ENCODE measurements at regions not wholly inside any gene's neighbourhood (a gene's known extent, or its start where the extent isn't known, plus 50 kb on each side); places are given as distances from the start of the nearest gene placed in this dataset.
"Not testable (repeated sequence)": the region's sequence is repeated elsewhere in the genome, so short reads cannot be mapped to it uniquely, and the experiment has no call there.

GRCh38 chr3:79954756-79955155, 187.0 kb upstream of the ROBO1 start:
- ATAC-seq (no peak), DNase-seq (no peak)
- H3K27ac Mint-ChIP-seq, result no peak overlapping the region
- H3K9me3 Mint-ChIP-seq (ENCODE audit: insufficient read depth), result peaks cover 10% of the 10 kb centered on the region
- no peaks in the 10 kb centered on the region for H3K4me1 Mint-ChIP-seq (ENCODE audit: low read depth)
- H3K4me3 Mint-ChIP-seq, result no peak overlapping the region
- no peaks in the 10 kb centered on the region for H3K36me3 Mint-ChIP-seq (ENCODE audit: low read depth)
- ChIA-PET CTCF (no interaction called here), POLR2A (no interaction called here)
- no peaks in the 10 kb centered on the region for H3K27me3 Mint-ChIP-seq (ENCODE audit: low read depth)

GRCh38 chr3:79953591-79954101, 185.8 kb upstream of the ROBO1 start:
- ATAC-seq (no peak), DNase-seq (no peak)
- Mint-ChIP-seq H3K4me3 (no peak overlapping the region), H3K36me3 (ENCODE audit: low read depth) (no peaks in the 10 kb centered on the region), H3K9me3 (ENCODE audit: insufficient read depth) (peaks cover 14% of the 10 kb centered on the region), H3K27me3 (ENCODE audit: low read depth) (no peaks in the 10 kb centered on the region), H3K4me1 (ENCODE audit: low read depth) (no peaks in the 10 kb centered on the region), H3K27ac (no peak overlapping the region)
- CTCF ChIA-PET, result no interaction called here
- POLR2A ChIA-PET, result no interaction called here

GRCh38 chr3:79951426-79951825, 183.6 kb upstream of the ROBO1 start:
- H3K27ac Mint-ChIP-seq; H3K4me1 Mint-ChIP-seq (ENCODE audit: low read depth); ATAC-seq; H3K4me3 Mint-ChIP-seq; CTCF ChIA-PET; DNase-seq; H3K36me3 Mint-ChIP-seq (ENCODE audit: low read depth); H3K27me3 Mint-ChIP-seq (ENCODE audit: low read depth); POLR2A ChIA-PET: not testable (repeated sequence)
- peaks cover 16% of the 10 kb centered on the region for H3K9me3 Mint-ChIP-seq (ENCODE audit: insufficient read depth)

GRCh38 chr3:79947957-79948356, 180.2 kb upstream of the ROBO1 start:
- no peaks in the 10 kb centered on the region for H3K4me1 Mint-ChIP-seq (ENCODE audit: low read depth)
- H3K27me3 Mint-ChIP-seq (ENCODE audit: low read depth), result no peaks in the 10 kb centered on the region
- no peaks in the 10 kb centered on the region for H3K36me3 Mint-ChIP-seq (ENCODE audit: low read depth)
- no peak for DNase-seq
- peaks cover 16% of the 10 kb centered on the region for H3K9me3 Mint-ChIP-seq (ENCODE audit: insufficient read depth)
- CTCF ChIA-PET, result no interaction called here
- POLR2A ChIA-PET, result no interaction called here
- H3K27ac Mint-ChIP-seq, result no peak overlapping the region
- no peak for ATAC-seq
- H3K4me3 Mint-ChIP-seq, result no peak overlapping the region

- Mint-ChIP-seq H3K27ac (no peak overlapping the region), H3K4me3 (no peak overlapping the region), H3K9me3 (ENCODE audit: insufficient read depth) (peaks cover 16% of the 10 kb centered on the region), H3K4me1 (ENCODE audit: low read depth) (no peaks in the 10 kb centered on the region), H3K36me3 (ENCODE audit: low read depth) (no peaks in the 10 kb centered on the region), H3K27me3 (ENCODE audit: low read depth) (no peaks in the 10 kb centered on the region)
- ATAC-seq (no peak), DNase-seq (no peak)
- POLR2A ChIA-PET, result no interaction called here
- CTCF ChIA-PET, result no interaction called here
Measured at GRCh38 chr3:79947469-79947868, 179.7 kb upstream of the ROBO1 start.

GRCh38 chr3:79937567-79937966, 169.8 kb upstream of the ROBO1 start:
- H3K27ac Mint-ChIP-seq, result no peak overlapping the region
- no peaks in the 10 kb centered on the region for H3K27me3 Mint-ChIP-seq (ENCODE audit: low read depth)
- DNase-seq (no peak), ATAC-seq (no peak)
- no peaks in the 10 kb centered on the region for H3K36me3 Mint-ChIP-seq (ENCODE audit: low read depth)
- H3K9me3 Mint-ChIP-seq (ENCODE audit: insufficient read depth), result no peaks in the 10 kb centered on the region
- POLR2A ChIA-PET, result no interaction called here
- CTCF ChIA-PET, result no interaction called here
- H3K4me3 Mint-ChIP-seq, result no peak overlapping the region
- no peaks in the 10 kb centered on the region for H3K4me1 Mint-ChIP-seq (ENCODE audit: low read depth)

- no peaks in the 10 kb centered on the region for H3K36me3 Mint-ChIP-seq (ENCODE audit: low read depth)
- peaks cover 6% of the 10 kb centered on the region for H3K9me3 Mint-ChIP-seq (ENCODE audit: insufficient read depth)
- ChIA-PET POLR2A (no interaction called here), CTCF (no interaction called here)
- ATAC-seq (no peak), DNase-seq (no peak)
- H3K4me3 Mint-ChIP-seq, result no peak overlapping the region
- no peaks in the 10 kb centered on the region for H3K4me1 Mint-ChIP-seq (ENCODE audit: low read depth)
- H3K27ac Mint-ChIP-seq, result no peak overlapping the region
- H3K27me3 Mint-ChIP-seq (ENCODE audit: low read depth), result no peaks in the 10 kb centered on the region
Measured at GRCh38 chr3:79930196-79930595, 162.4 kb upstream of the ROBO1 start.

GRCh38 chr3:79928687-79929408, 161.1 kb upstream of the ROBO1 start:
- CTCF ChIA-PET, result no interaction called here
- H3K27ac Mint-ChIP-seq, result no peak overlapping the region
- peaks cover 6% of the 10 kb centered on the region for H3K9me3 Mint-ChIP-seq (ENCODE audit: insufficient read depth)
- DNase-seq (no peak), ATAC-seq (no peak)
- no peaks in the 10 kb centered on the region for H3K27me3 Mint-ChIP-seq (ENCODE audit: low read depth)
- POLR2A ChIA-PET, result no interaction called here
- no peaks in the 10 kb centered on the region for H3K36me3 Mint-ChIP-seq (ENCODE audit: low read depth)
- H3K4me1 Mint-ChIP-seq (ENCODE audit: low read depth), result no peaks in the 10 kb centered on the region
- H3K4me3 Mint-ChIP-seq, result no peak overlapping the region

GRCh38 chr3:79926522-79926921, 158.7 kb upstream of the ROBO1 start:
- ATAC-seq (no peak), DNase-seq (no peak)
- ChIA-PET POLR2A (no interaction called here), CTCF (no interaction called here)
- peaks cover 6% of the 10 kb centered on the region for H3K9me3 Mint-ChIP-seq (ENCODE audit: insufficient read depth)
- no peak overlapping the region for H3K27ac Mint-ChIP-seq
- no peaks in the 10 kb centered on the region for H3K4me1 Mint-ChIP-seq (ENCODE audit: low read depth)
- H3K27me3 Mint-ChIP-seq (ENCODE audit: low read depth), result no peaks in the 10 kb centered on the region
- no peak overlapping the region for H3K4me3 Mint-ChIP-seq
- no peaks in the 10 kb centered on the region for H3K36me3 Mint-ChIP-seq (ENCODE audit: low read depth)

- Mint-ChIP-seq H3K9me3 (ENCODE audit: insufficient read depth) (peaks cover 6% of the 10 kb centered on the region), H3K36me3 (ENCODE audit: low read depth) (no peaks in the 10 kb centered on the region), H3K27ac (no peak overlapping the region), H3K27me3 (ENCODE audit: low read depth) (no peaks in the 10 kb centered on the region), H3K4me3 (no peak overlapping the region), H3K4me1 (ENCODE audit: low read depth) (no peaks in the 10 kb centered on the region)
- POLR2A ChIA-PET, result no interaction called here
- CTCF ChIA-PET, result no interaction called here
- DNase-seq, result no peak
- no peak for ATAC-seq
Measured at GRCh38 chr3:79922633-79923032, 154.8 kb upstream of the ROBO1 start.

GRCh38 chr3:79917561-79917960, 149.8 kb upstream of the ROBO1 start:
- ATAC-seq, result no peak
- Mint-ChIP-seq H3K36me3 (ENCODE audit: low read depth) (no peaks in the 10 kb centered on the region), H3K4me1 (ENCODE audit: low read depth) (no peaks in the 10 kb centered on the region), H3K27me3 (ENCODE audit: low read depth) (no peaks in the 10 kb centered on the region), H3K9me3 (ENCODE audit: insufficient read depth) (peaks cover 8% of the 10 kb centered on the region), H3K27ac (no peak overlapping the region), H3K4me3 (no peak overlapping the region)
- ChIA-PET POLR2A (no interaction called here), CTCF (no interaction called here)
- no peak for DNase-seq

GRCh38 chr3:79910337-79910736, 142.5 kb upstream of the ROBO1 start:
- Mint-ChIP-seq H3K4me3 (no peak overlapping the region), H3K9me3 (ENCODE audit: insufficient read depth) (peaks cover 4% of the 10 kb centered on the region), H3K27me3 (ENCODE audit: low read depth) (no peaks in the 10 kb centered on the region), H3K36me3 (ENCODE audit: low read depth) (no peaks in the 10 kb centered on the region), H3K27ac (no peak overlapping the region), H3K4me1 (ENCODE audit: low read depth) (no peaks in the 10 kb centered on the region)
- CTCF ChIA-PET, result no interaction called here
- POLR2A ChIA-PET, result no interaction called here
- no peak for ATAC-seq
- no peak for DNase-seq

- Mint-ChIP-seq H3K27me3 (ENCODE audit: low read depth) (no peaks in the 10 kb centered on the region), H3K27ac (no peak overlapping the region), H3K4me1 (ENCODE audit: low read depth) (no peaks in the 10 kb centered on the region), H3K9me3 (ENCODE audit: insufficient read depth) (no peaks in the 10 kb centered on the region), H3K4me3 (no peak overlapping the region), H3K36me3 (ENCODE audit: low read depth) (no peaks in the 10 kb centered on the region)
- ChIA-PET POLR2A (no interaction called here), CTCF (no interaction called here)
- no peak for ATAC-seq
- no peak for DNase-seq
Measured at GRCh38 chr3:79906106-79906505, 138.3 kb upstream of the ROBO1 start.
